ENCODE measurements at regions not wholly inside any gene's neighbourhood (a gene's known extent, or its start where the extent isn't known, plus 50 kb on each side); places are given as distances from the start of the nearest gene placed in this dataset.

DNA sequence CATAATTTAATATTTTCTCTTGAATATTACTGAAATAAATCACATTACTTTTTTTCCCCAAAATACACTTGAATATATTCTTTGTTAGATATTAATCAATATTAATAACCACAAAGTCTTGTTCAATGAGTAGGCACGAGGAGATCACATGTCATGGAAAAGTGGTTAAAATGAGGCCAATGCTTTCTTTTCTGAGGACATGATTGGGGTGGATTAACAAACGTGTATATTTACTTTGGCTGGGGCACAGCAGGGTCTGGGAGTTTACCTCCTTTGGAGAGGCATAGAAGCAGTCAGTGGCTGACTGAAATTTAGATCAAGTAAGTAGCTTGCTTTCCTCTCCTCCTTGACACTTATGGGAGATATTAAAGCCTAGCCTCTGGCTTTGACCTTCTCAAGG lies 664.3 kb upstream of the B3GALT2 start:
- TF ChIP-seq, protein P1, sequence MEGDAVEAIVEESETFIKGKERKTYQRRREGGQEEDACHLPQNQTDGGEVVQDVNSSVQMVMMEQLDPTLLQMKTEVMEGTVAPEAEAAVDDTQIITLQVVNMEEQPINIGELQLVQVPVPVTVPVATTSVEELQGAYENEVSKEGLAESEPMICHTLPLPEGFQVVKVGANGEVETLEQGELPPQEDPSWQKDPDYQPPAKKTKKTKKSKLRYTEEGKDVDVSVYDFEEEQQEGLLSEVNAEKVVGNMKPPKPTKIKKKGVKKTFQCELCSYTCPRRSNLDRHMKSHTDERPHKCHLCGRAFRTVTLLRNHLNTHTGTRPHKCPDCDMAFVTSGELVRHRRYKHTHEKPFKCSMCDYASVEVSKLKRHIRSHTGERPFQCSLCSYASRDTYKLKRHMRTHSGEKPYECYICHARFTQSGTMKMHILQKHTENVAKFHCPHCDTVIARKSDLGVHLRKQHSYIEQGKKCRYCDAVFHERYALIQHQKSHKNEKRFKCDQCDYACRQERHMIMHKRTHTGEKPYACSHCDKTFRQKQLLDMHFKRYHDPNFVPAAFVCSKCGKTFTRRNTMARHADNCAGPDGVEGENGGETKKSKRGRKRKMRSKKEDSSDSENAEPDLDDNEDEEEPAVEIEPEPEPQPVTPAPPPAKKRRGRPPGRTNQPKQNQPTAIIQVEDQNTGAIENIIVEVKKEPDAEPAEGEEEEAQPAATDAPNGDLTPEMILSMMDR (IDR thresholded peaks at IDR 0.05; ENCODE audit: low read depth, low read length, poor library complexity, severe bottlenecking) = no peak
- TF ChIP-seq EZH2phosphoT487 (IDR thresholded peaks at IDR 0.05; ENCODE audit: borderline replicate concordance, low read length) = no peak
